D721Med (cell line): ENCODE measurements at regions not wholly inside any gene's neighbourhood (a gene's known extent, or its start where the extent isn't known, plus 50 kb on each side); places are given as distances from the start of the nearest gene placed in this dataset.

Experiments used
- DNase-seq: peaks from one replicate; pipeline ENCODE4 v3.0.0; 2011; ENCODE audit warnings: low spot score; ENCODE audit not compliant: insufficient read length
- FAIRE-seq: peaks from 2 replicates; lab custom pipeline; 2011; peaks lifted over from hg19 to GRCh38; lab: Jason Lieb, UNC
- CTCF ChIP-seq: IDR thresholded peaks from 2 replicates; pipeline ENCODE4 v1.5.1; 2012; ENCODE audit warnings: mild to moderate bottlenecking, control low read depth; ENCODE audit not compliant: insufficient read depth; ENCODE audit errors: missing control alignments

- TF ChIP-seq CTCF: no peak
- no peak for FAIRE-seq
- no peak for DNase-seq
Observed at GRCh38 chr5:142517840-142518239, 168.1 kb downstream of the FGF1 start.

- FAIRE-seq (no peak), DNase-seq (no peak)
- no peak for TF ChIP-seq CTCF
Observed at GRCh38 chr5:142516732-142517131, 169.2 kb downstream of the FGF1 start.

GRCh38 chr5:142515036-142515435 lies 170.9 kb downstream of the FGF1 start:
- FAIRE-seq (no peak), DNase-seq (no peak)
- TF ChIP-seq CTCF: no peak

GRCh38 chr5:142514196-142514595 lies 171.7 kb downstream of the FGF1 start:
- DNase-seq (no peak), FAIRE-seq (no peak)
- TF ChIP-seq CTCF: no peak

GRCh38 chr5:142512043-142513042 lies 173.5 kb downstream of the FGF1 start:
- no peak for DNase-seq
- TF ChIP-seq CTCF: no peak
- no peak for FAIRE-seq

- DNase-seq (no peak), FAIRE-seq (no peak)
- TF ChIP-seq CTCF: no peak
Observed at GRCh38 chr5:142511358-142511757, 174.5 kb downstream of the FGF1 start.

GRCh38 chr5:142509026-142509425 lies 176.9 kb downstream of the FGF1 start:
- no peak for FAIRE-seq
- no peak for DNase-seq

More at GRCh38 chr5:142509026-142509425, 176.9 kb downstream of the FGF1 start:
- TF ChIP-seq CTCF: no peak
